GM12891 (cell line): ENCODE measurements at regions not wholly inside any gene's neighbourhood (a gene's known extent, or its start where the extent isn't known, plus 50 kb on each side); places are given as distances from the start of the nearest gene placed in this dataset.

Source experiments
- PAX5 ChIP-seq: IDR thresholded peaks from 2 replicates; pipeline ENCODE4 v1.6.1; 2011; ENCODE audit warnings: low read length, moderate library complexity, mild to moderate bottlenecking; ENCODE audit not compliant: insufficient read depth, severe bottlenecking
- POLR2A ChIP-seq: IDR thresholded peaks from 2 replicates; pipeline ENCODE4 v1.6.1; 2011; ENCODE audit warnings: low read depth, low read length, control low read depth
- POLR2AphosphoS5 ChIP-seq: IDR thresholded peaks from 2 replicates; pipeline ENCODE4 v1.6.1; 2011; ENCODE audit warnings: low read depth, low read length, control low read depth
- POU2F2 ChIP-seq: IDR thresholded peaks from 2 replicates; pipeline ENCODE4 v1.6.1; 2011; ENCODE audit warnings: low read depth, mild to moderate bottlenecking, control low read depth, low read length, moderate library complexity
- SPI1 ChIP-seq: IDR thresholded peaks from 2 replicates; pipeline ENCODE4 v1.6.1; 2011; ENCODE audit warnings: low read depth, low read length, control low read depth
- TAF1 ChIP-seq: IDR thresholded peaks from 2 replicates; pipeline ENCODE4 v1.6.1; 2011; ENCODE audit warnings: low read depth, low read length, control low read depth

DNA sequence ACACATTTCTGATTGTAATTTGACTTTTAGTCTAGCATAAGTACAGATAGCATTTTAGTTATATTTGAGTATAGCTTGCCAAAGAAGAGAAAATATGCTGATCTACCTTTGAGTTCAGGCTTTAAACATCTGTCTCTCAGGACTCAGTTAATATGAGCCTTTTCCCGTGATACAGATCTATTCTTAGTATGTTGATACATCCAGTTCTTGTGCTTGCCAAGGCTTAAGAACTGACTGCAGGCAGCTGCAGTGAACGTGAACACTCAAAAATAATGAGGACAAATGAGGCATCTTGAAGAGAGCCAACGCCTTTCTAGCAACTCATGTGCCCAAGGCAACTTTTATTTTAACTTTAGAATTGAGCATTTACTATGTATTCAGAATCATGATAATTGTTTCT lies 325.5 kb downstream of the SI start:
- TF ChIP-seq POLR2A (no peak), POLR2AphosphoS5 (no peak), POU2F2 (no peak), TAF1 (no peak), PAX5 (no peak), SPI1 (no peak)
